ENCODE measurements at regions not wholly inside any gene's neighbourhood (a gene's known extent, or its start where the extent isn't known, plus 50 kb on each side); places are given as distances from the start of the nearest gene placed in this dataset.
A peak's percentile ranks its signal among the peaks of the same experiment; 100 is the strongest.
"Not testable (repeated sequence)": the region's sequence is repeated elsewhere in the genome, so short reads cannot be mapped to it uniquely, and the experiment has no call there.

GRCh38 chr12:131573631-131574394 lies 137.1 kb upstream of the SFSWAP start:
- ATAC-seq: no peak
- no peak for DNase-seq

- no peak for DNase-seq
- ATAC-seq: no peak
Observed at GRCh38 chr12:131574395-131574771, 136.5 kb upstream of the SFSWAP start.

- no peak for ATAC-seq
Observed at GRCh38 chr12:131575371-131575770, 135.5 kb upstream of the SFSWAP start.

GRCh38 chr12:131576734-131577133 lies 134.2 kb upstream of the SFSWAP start:
- not testable (repeated sequence) for ATAC-seq, DNase-seq

More at GRCh38 chr12:131575371-131575770, 135.5 kb upstream of the SFSWAP start:
- no peak for DNase-seq

- ATAC-seq: no peak
- DNase-seq: no peak
Observed at GRCh38 chr12:131577766-131578165, 133.1 kb upstream of the SFSWAP start.

GRCh38 chr12:131578828-131579470 lies 131.9 kb upstream of the SFSWAP start:
- no peak for ATAC-seq
- DNase-seq: no peak

- ATAC-seq: no peak
- DNase-seq: no peak
Observed at GRCh38 chr12:131583090-131583712, 127.7 kb upstream of the SFSWAP start.

- DNase-seq (no peak), ATAC-seq (no peak)
Observed at GRCh38 chr12:131586269-131586668, 124.6 kb upstream of the SFSWAP start.

- DNase-seq (no peak), ATAC-seq (peak; percentile 28)
Observed at GRCh38 chr12:131586761-131587160, 124.1 kb upstream of the SFSWAP start.

- no peak for DNase-seq
- ATAC-seq: no peak
Observed at GRCh38 chr12:131587565-131587964, 123.3 kb upstream of the SFSWAP start.

GRCh38 chr12:131589221-131589897 lies 121.5 kb upstream of the SFSWAP start:
- no peak for DNase-seq
- ATAC-seq: no peak

GRCh38 chr12:131589966-131590365 lies 120.9 kb upstream of the SFSWAP start:
- DNase-seq (no peak), ATAC-seq (no peak)

- ATAC-seq (no peak), DNase-seq (no peak)
Observed at GRCh38 chr12:131591136-131591535, 119.8 kb upstream of the SFSWAP start.

- ATAC-seq (no peak), DNase-seq (no peak)
Observed at GRCh38 chr12:131591714-131592709, 118.9 kb upstream of the SFSWAP start.

GRCh38 chr12:131592972-131593371 lies 117.9 kb upstream of the SFSWAP start:
- DNase-seq (no peak), ATAC-seq (peak; percentile 67)

- no peak for ATAC-seq
- DNase-seq: no peak
Observed at GRCh38 chr12:131593406-131593805, 117.5 kb upstream of the SFSWAP start.

GRCh38 chr12:131596115-131596514 lies 114.8 kb upstream of the SFSWAP start:
- DNase-seq: no peak
- ATAC-seq: no peak

GRCh38 chr12:131597333-131597732 lies 113.6 kb upstream of the SFSWAP start:
- DNase-seq (no peak), ATAC-seq (no peak)

GRCh38 chr12:131598717-131599116 lies 112.2 kb upstream of the SFSWAP start:
- no peak for DNase-seq
- no peak for ATAC-seq

GRCh38 chr12:131599190-131600159 lies 111.4 kb upstream of the SFSWAP start:
- ATAC-seq: no peak

More at GRCh38 chr12:131599190-131600159, 111.4 kb upstream of the SFSWAP start:
- no peak for DNase-seq

Measured in stimulated activated naive CD8-positive, alpha-beta T cell treated with anti-CD3 and anti-CD28 coated beads, Interleukin-15, Interleukin-2, amounts not matched to agents 100 U/mL and 50 U/mL, for 24 hours (primary cell).